SKM-1 (cell line): ENCODE measurements at regions not wholly inside any gene's neighbourhood (a gene's known extent, or its start where the extent isn't known, plus 50 kb on each side); places are given as distances from the start of the nearest gene placed in this dataset.
"Not testable (repeated sequence)": the region's sequence is repeated elsewhere in the genome, so short reads cannot be mapped to it uniquely, and the experiment has no call there.

Source experiments
- DNase-seq: peaks from one replicate; lab custom pipeline; 2025; ENCODE audit not compliant: unreplicated experiment; lab: John Stamatoyannopoulos, UW

- no peak for DNase-seq
These were observed 134.8 kb downstream of the ADCYAP1 start for GRCh38 chr18:1039421-1039820.

DNA sequence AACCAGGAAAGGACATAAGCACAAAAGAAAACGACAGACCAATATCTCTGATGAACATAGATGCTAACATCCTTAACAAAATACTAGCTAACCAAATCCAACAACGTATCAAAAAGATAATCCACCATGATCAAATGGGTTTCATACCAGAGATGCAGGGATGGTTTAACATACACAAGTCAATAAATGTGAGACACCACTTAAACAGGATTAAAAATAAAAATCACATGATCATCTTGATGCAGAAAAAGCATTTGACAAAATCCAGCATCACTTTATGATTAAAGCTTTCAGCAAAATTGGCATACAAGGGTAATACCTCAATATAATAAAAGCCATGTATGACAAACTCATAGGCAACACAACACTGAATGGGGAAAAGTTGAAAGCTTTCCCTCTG is 138.4 kb downstream of the ADCYAP1 start:
- not testable (repeated sequence) for DNase-seq

GRCh38 chr18:1045658-1046057 is 141.0 kb downstream of the ADCYAP1 start:
- no peak for DNase-seq

GRCh38 chr18:1047406-1047805 is 142.7 kb downstream of the ADCYAP1 start:
- DNase-seq: no peak

- no peak for DNase-seq
These were observed 143.4 kb downstream of the ADCYAP1 start for GRCh38 chr18:1048032-1048431.

DNA sequence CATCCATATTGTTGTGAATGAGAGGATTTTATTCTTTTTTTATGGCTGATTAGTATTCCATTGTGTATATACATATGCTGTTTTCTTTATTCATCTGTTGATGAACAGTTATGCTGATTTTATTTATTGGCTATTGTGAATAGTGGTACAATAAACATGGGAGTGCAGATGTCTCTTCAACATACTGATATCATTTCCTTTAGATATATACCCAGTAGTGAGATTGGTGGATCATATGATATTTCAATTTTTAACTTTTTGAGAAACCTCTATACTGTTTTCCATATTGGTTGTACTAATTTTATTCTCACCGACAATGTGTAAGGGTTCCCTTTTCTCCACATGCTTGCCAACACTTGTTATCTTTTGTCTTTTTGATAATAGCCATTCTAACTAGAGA is 144.5 kb downstream of the ADCYAP1 start:
- no peak for DNase-seq

DNA sequence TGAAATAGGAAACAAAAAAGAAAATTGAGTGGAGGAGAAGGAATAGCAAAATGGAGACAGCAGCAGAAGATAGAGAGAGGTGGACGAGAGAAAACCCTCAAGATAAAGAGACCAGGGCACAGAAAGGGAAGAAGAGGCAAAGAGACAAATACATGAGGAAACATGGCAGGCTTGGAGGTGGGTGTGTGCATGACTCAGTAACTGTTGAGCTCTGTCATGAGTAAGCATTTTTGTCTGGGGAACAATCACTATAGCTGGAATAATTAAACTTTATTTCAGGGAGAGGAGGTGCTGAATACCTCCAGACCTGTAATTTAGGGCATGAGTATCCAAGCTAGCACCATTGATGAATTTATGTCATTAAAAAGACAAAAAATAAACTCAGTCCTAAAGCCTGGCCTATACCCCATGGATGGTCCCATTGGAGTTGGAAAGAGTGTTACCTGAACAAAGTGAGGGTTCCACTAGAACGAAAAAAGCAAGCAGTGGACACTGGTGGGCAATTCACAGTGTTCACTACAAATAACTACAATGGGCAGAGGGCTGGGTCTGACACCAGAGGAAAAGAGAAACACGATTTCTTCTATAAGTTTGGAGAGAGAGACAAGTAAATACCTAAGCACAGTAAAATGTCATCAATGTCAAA is 145.5 kb downstream of the ADCYAP1 start:
- no peak for DNase-seq

DNA sequence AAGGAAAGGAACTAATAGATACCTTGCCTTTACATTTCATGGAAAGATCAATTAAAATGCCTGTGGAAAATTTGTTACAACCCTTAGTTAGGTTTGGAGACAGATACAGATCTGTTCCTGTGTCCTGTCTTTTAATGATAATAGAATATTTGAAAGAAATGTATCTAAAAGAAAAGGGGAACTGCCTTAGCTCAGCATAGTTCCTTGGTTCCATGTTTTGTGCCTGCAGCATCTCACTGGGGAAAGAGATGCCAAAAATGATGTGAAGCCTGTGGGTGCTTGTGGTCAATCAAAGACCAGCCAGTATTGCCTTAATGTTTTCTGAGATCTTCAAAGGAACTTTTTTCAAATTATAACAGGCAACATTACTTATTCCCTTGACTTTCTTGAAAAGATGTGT is 147.6 kb downstream of the ADCYAP1 start:
- DNase-seq: no peak

DNA sequence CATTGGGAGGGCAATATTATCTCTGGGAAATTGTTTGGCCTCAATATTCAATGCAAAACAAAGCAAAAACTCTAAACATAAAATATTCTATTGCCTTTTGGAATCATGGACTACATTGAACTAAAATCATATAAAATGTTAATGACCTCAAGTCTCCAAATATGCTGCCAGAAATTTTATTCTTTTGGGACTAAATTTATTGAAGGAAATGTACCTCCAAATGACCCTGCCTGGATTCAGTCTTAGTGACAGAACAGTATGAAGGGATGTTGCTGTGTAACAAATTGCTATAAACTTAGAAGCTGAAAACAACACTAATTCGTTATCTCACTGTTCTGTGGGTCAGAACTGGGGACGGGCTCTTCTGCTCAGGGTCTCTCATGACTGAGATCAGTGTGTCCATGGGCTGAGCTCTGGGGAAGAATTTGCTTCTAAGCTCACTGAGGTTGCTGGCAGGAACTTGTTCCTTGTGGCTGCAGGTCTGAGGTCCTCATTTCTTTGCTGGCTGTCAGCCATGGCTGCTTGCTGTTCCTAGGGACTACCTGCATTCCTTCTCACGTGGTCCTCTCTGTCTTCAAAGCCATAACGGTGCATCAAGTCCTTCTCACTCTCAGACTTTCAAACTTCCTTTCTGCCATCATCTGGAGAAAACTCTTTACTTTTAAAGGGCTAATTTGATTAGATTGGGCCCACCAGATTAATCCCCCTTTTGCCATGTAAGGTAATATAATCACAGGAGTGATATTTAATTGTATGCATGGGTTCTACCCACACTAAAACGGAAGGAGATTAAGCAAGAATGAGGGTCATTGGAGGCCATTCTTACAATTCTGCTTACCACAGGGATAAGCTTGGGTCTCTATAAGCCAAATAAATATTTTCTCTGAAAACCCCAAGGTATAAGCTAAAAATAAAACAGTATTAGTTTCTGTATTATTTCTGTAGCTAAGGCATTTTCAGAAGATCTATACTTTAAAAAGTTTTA is 149.0 kb downstream of the ADCYAP1 start:
- no peak for DNase-seq

DNA sequence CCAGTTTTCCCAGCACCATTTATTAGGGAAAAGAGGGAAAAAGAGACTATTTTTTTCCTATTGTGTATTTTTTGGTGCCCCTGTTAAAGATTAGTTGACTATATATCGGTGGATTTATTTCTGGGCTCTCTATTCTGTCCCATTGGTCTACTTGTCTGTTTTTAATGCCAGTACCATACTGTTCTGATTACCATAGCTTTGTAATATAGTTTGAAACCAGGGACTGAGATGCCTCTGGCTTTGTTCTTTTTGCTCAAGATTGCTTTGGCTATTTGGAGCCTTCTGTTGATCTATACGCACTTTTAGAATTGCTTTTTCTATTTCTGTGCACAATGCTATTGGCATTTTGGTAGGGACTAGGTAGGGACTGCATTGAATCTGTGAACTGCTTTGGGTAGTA is 151.7 kb downstream of the ADCYAP1 start:
- no peak for DNase-seq

- no peak for DNase-seq
These were observed 152.7 kb downstream of the ADCYAP1 start for GRCh38 chr18:1057367-1057766.

DNA sequence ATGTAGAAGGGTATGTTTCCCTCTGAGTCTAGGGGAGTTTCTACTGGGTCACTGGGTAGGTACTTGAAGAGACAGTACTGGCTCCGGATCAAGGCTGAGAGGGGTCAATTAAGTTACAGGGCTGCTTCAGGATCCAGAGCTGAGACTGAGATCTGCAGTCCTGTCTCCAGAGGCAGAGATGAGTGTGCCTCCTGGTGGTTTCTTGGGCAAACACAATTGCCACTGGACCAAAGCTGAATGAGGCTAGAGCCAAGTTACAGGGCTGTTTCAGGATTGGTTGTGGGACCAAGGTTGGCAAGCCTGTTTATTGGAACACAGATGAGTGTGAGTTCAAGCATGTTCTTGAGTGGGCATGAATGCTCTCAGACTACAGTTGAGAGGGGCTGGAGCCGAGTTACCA is 157.9 kb downstream of the ADCYAP1 start:
- no peak for DNase-seq

DNA sequence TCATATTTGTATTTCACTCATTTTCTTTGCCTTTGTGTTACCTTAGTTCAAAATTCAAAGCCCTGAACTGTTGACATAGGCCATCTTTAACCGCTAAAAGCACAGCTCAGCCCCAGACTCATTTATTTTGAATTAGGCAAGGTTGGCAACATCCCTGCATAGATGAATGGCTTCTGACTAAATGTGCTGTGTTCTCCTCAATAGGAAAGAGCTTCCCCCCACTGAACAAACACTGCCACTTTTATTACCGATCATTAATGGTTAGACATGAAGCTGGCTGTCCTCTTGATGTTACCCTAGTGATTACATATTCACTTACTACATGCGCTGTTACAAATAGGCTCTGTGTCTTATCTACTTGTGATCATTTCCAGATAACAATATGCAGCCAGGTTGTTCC is 170.7 kb downstream of the ADCYAP1 start:
- DNase-seq: no peak

DNA sequence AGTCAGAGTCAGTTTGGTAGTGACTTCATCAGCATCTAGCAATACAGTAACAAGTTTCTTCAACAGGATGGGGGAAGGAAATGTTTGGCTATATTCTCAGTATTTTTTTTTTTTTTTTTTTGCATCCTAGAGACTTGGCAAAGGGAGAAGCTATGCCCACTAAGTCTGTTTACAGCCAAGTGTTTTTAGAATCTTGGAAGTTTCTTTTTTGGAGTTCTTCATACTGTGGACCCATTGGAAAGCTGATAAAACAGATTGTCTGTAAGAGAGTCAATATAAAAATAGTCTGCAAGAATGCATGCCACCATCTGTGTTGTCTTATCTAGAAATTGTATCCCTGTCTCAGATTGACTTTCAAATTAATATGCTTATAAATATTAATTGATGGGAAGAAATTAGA is 171.2 kb downstream of the ADCYAP1 start:
- DNase-seq: no peak

GRCh38 chr18:1078301-1078700 is 173.6 kb downstream of the ADCYAP1 start:
- DNase-seq: no peak

GRCh38 chr18:1083675-1084074 is 179.0 kb downstream of the ADCYAP1 start:
- DNase-seq: not testable (repeated sequence)

DNA sequence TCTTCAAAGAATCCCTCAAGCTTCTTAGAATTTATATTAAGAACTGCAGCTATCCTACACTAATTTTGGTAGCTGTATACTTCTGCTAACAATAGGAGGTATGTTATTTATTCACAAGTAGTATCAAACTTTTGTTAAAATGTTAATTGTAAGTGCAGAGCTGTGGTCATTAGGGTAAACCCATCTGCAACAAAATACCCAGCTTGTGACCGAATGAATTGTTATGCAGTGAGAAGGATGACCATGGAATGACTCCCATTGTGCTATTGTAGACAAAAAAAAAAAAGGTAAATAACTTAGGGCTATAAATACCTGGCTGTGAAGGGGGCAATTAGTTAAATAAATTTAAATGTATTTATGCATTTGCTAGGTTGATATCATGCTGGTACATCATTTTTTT is 186.1 kb downstream of the ADCYAP1 start:
- DNase-seq: no peak

DNA sequence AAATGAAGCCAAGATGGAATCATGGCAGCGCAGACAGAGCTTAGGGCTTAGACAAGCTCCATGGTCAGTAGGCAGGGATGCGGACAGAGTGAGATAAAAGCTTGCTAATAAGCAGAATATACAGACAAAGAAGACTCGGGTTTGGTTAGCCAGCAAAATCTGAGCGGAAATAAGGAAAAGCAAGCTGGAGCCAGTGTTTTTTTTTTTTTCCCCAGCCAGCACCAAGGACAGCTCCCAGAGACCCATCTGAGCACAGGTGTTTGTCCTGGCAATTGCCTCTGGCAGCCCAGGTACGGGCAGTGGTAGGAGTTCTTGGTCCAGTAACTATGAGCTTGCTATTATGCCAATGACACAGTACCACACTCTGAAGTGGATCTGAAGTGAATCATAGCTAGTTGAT is 187.6 kb downstream of the ADCYAP1 start:
- no peak for DNase-seq

DNA sequence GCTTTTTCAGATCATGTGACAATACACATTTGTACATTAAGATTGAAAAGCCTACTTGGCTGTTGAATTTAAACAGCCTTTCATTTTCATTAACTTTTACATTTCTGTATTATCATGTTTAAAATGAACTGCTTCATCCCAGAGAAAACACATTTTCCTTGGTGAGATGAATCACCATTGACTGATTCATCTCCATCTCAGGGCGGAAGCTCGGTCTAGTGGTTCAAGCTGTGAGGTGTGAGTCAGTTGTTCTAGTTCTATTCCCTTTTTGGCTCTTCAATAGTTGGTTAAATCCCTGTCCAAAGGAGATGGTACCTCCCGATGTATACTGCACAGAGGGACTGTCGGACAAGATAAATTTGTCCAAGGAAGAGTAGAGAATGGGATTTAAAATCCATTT is 189.7 kb downstream of the ADCYAP1 start:
- DNase-seq: no peak

GRCh38 chr18:1097991-1098735 is 193.5 kb downstream of the ADCYAP1 start:
- not testable (repeated sequence) for DNase-seq

DNA sequence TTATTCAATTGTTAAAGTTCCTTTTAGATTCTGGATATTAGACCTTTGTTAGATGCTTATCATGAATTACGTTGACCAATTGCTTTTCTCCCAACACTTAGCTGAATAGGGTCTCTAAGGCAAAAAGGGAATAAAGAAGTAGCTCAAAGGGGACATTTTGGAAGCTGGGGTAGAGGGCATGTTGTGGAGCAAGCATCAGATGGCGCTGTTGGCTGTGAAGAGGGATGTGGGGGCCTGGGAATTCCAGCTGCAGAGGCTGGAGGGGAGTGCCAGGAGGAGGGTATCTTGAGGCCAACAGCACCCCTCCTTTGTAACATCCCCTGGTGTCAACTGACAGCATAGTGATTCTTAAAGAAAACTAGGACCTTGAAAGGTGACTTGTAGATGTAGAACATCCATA is 198.2 kb downstream of the ADCYAP1 start:
- DNase-seq: no peak

- DNase-seq: no peak
These were observed 198.9 kb downstream of the ADCYAP1 start for GRCh38 chr18:1103537-1103936.
